Keratinocyte (primary cell): ENCODE measurements at regions not wholly inside any gene's neighbourhood (a gene's known extent, or its start where the extent isn't known, plus 50 kb on each side); places are given as distances from the start of the nearest gene placed in this dataset.

Source experiments
- DNase-seq: peaks from one replicate; pipeline ENCODE4 v3.0.0-alpha.2; 2011; ENCODE audit warnings: low read depth, missing footprints, low spot score
- FAIRE-seq: peaks from 2 replicates; lab custom pipeline; 2011; peaks lifted over from hg19 to GRCh38; lab: Jason Lieb, UNC
- H2AFZ ChIP-seq: 2 replicates; pipeline ENCODE4 v1.6.0; 2012; ENCODE audit warnings: low read length, control low read depth, inconsistent platforms; ENCODE audit not compliant: control insufficient read depth
- H3K27ac ChIP-seq: 2 replicates; pipeline ENCODE4 v1.5.1; 2011; ENCODE audit warnings: low read length; ENCODE audit not compliant: control insufficient read depth, insufficient read depth
- H3K27me3 ChIP-seq: 3 replicates; pipeline ENCODE4 v1.6.0; 2011; ENCODE audit warnings: low read length; ENCODE audit not compliant: control insufficient read depth, insufficient read depth; ENCODE audit errors: extremely low read depth
- H3K36me3 ChIP-seq, 2 experiments: 2 replicates in 1 of 2; 3 replicates in 1 of 2; pipeline ENCODE4 v1.5.1; 2011; ENCODE audit warnings: low read length in 2 of 2, mild to moderate bottlenecking in 1 of 2; ENCODE audit not compliant: control insufficient read depth in 2 of 2, insufficient read depth in 2 of 2; ENCODE audit errors: extremely low read depth in 1 of 2
- H3K4me1 ChIP-seq: 3 replicates; pipeline ENCODE4 v1.5.1; 2011; ENCODE audit warnings: low read length; ENCODE audit not compliant: control insufficient read depth, insufficient read depth; ENCODE audit errors: extremely low read depth
- H3K4me2 ChIP-seq: 3 replicates; pipeline ENCODE4 v1.6.0; 2011; ENCODE audit warnings: low read depth, low read length; ENCODE audit not compliant: control insufficient read depth, insufficient read depth; ENCODE audit errors: extremely low read depth
- H3K4me3 ChIP-seq, 3 experiments: fragments of 200-600 bp in 1 of 3; sonication (generic) in 1 of 3; 2 replicates in 2 of 3; 3 replicates in 1 of 3; pipeline ENCODE4 v1.5.1; 2011 to 2016; ENCODE audit warnings: low read length in 3 of 3, mild to moderate bottlenecking in 3 of 3, control low read depth in 2 of 3, inconsistent platforms in 1 of 3, low read depth in 1 of 3, mixed read lengths in 1 of 3, mixed run types in 1 of 3, moderate library complexity in 1 of 3; ENCODE audit not compliant: control insufficient read depth in 2 of 3, insufficient read depth in 2 of 3; ENCODE audit errors: extremely low read depth in 1 of 3
- H3K79me2 ChIP-seq: 2 replicates; pipeline ENCODE4 v1.6.0; 2012; ENCODE audit warnings: low read length; ENCODE audit not compliant: control insufficient read depth, insufficient read depth
- H3K9ac ChIP-seq: 3 replicates; pipeline ENCODE4 v1.6.0; 2011; ENCODE audit warnings: low read length; ENCODE audit not compliant: control insufficient read depth, insufficient read depth; ENCODE audit errors: extremely low read depth
- H3K9me1 ChIP-seq: 3 replicates; pipeline ENCODE4 v1.6.0; 2011; ENCODE audit warnings: low read length; ENCODE audit not compliant: control insufficient read depth, insufficient read depth; ENCODE audit errors: extremely low read depth
- H3K9me3 ChIP-seq: 2 replicates; pipeline ENCODE4 v1.5.1; 2012; ENCODE audit warnings: low read depth, low read length; ENCODE audit not compliant: control insufficient read depth
- H4K20me1 ChIP-seq: 3 replicates; pipeline ENCODE4 v1.6.0; 2011; ENCODE audit warnings: low read length; ENCODE audit not compliant: control insufficient read depth, insufficient read depth; ENCODE audit errors: extremely low read depth
- CTCF ChIP-seq, 3 experiments: IDR thresholded peaks in 1 of 3; conservative IDR thresholded peaks in 1 of 3; optimal IDR thresholded peaks in 1 of 3; 2 replicates in 2 of 3; 3 replicates in 1 of 3; pipeline versions ENCODE3 to v1.5.1; 2011; ENCODE audit warnings: low read length in 3 of 3, mild to moderate bottlenecking in 3 of 3, moderate library complexity in 2 of 3, control low read depth in 1 of 3, inconsistent platforms in 1 of 3; ENCODE audit not compliant: insufficient read depth in 2 of 3; ENCODE audit errors: extremely low read depth in 1 of 3
- EZH2 ChIP-seq: IDR thresholded peaks from one replicate; pipeline ENCODE4 v1.6.1; 2012; ENCODE audit warnings: inconsistent platforms, mild to moderate bottlenecking, low read length, moderate library complexity
- dilution Hi-C: fragments of 300-500 bp; cut with MboI; formaldehyde crosslinking; loops from one replicate; pipeline ENCODE4 v1.7.0; 2020; ENCODE audit warnings: low sequenced_read_pairs; ENCODE audit not compliant: extremely low pct_ligation_motif_present

- DNase-seq (no peak), FAIRE-seq (no peak)
- H2AFZ ChIP-seq = no peak overlapping the region
- no peaks in the 10 kb centered on the region for H3K27me3 ChIP-seq
- H3K4me3 ChIP-seq = no peak overlapping the region
- H3K9ac ChIP-seq = no peak overlapping the region
- no peaks in the 10 kb centered on the region for H3K9me1 ChIP-seq
- no peaks in the 10 kb centered on the region for H3K79me2 ChIP-seq
- H3K9me3 ChIP-seq = no peaks in the 10 kb centered on the region
- H3K36me3 ChIP-seq = no peaks in the 10 kb centered on the region
- H4K20me1 ChIP-seq = no peaks in the 10 kb centered on the region
- H3K4me1 ChIP-seq = no peaks in the 10 kb centered on the region
- dilution Hi-C loops = no loop called here
- no peak overlapping the region for H3K27ac ChIP-seq
- no peak for TF ChIP-seq EZH2
- TF ChIP-seq CTCF (optimal IDR thresholded peaks at IDR 0.05 in 1 of 3, IDR thresholded peaks at IDR 0.05 in 1 of 3, conservative IDR thresholded peaks at IDR 0.05 in 1 of 3; ENCODE audit: extremely low read depth in 1 of 3, insufficient read depth in 2 of 3, low read length in 3 of 3) = no peak
- no peak overlapping the region for H3K4me2 ChIP-seq
Observed at GRCh38 chr3:67106874-67107273, 108.8 kb downstream of the KBTBD8 start.

GRCh38 chr3:67109651-67110204 is 111.6 kb downstream of the KBTBD8 start:
- TF ChIP-seq EZH2 = no peak
- TF ChIP-seq CTCF (optimal IDR thresholded peaks at IDR 0.05 in 1 of 3, IDR thresholded peaks at IDR 0.05 in 1 of 3, conservative IDR thresholded peaks at IDR 0.05 in 1 of 3; ENCODE audit: extremely low read depth in 1 of 3, insufficient read depth in 2 of 3, low read length in 3 of 3) = peak in 2 of 3 experiments; percentile 47 to 60
- Histone ChIP-seq H2AFZ (no peak overlapping the region), H3K4me1 (no peaks in the 10 kb centered on the region), H3K9ac (no peak overlapping the region), H3K9me1 (no peaks in the 10 kb centered on the region), H3K79me2 (no peaks in the 10 kb centered on the region), H3K4me3 (no peak overlapping the region), H3K9me3 (no peaks in the 10 kb centered on the region), H3K27ac (no peak overlapping the region), H3K36me3 (no peaks in the 10 kb centered on the region), H4K20me1 (no peaks in the 10 kb centered on the region), H3K27me3 (no peaks in the 10 kb centered on the region), H3K4me2 (no peak overlapping the region)
- no peak for FAIRE-seq
- dilution Hi-C loops = no loop called here
- DNase-seq = no peak
